K562 (cell line): ENCODE measurements at regions not wholly inside any gene's neighbourhood (a gene's known extent, or its start where the extent isn't known, plus 50 kb on each side); places are given as distances from the start of the nearest gene placed in this dataset.

Source experiments
- ATAC-seq: fragments of 200-7000 bp; cut with Tn5 transposase; 3 replicates; pipeline ENCODE4 v1.9.1; 2020; ENCODE audit warnings: moderate library complexity
- BruUV-seq: library from RNA; stranded (reverse); fragments of 400-500 nt; replicated peaks from 2 replicates; lab custom pipeline; 2021; lab: Mats Ljungman, UMichigan
- CTCF ChIA-PET: fragments of 300-600 bp; formaldehyde crosslinking; extraction: SDS; loops from one replicate; lab custom pipeline; 2021; ENCODE audit warnings: low intra/inter-chr PET ratio; lab: Yijun Ruan, JAX
- POLR2A ChIA-PET: fragments of 300-600, 350-650 bp; sonication (Branson Sonifier 250); formaldehyde crosslinking; extraction: SDS; loops from one replicate; lab custom pipeline; 2021; ENCODE audit warnings: antibody characterized with exemption, inconsistent platforms; lab: Yijun Ruan, JAX
- DNase-seq, 4 experiments: peaks; one replicate each; pipeline versions ENCODE4 v3.0.0 to v3.0.0-alpha.2; 2011 to 2018; ENCODE audit warnings: low spot score in 3 of 4, mixed read lengths in 3 of 4; ENCODE audit errors: extremely low read depth in 1 of 4
- FAIRE-seq: peaks from 2 replicates; lab custom pipeline; 2011; peaks lifted over from hg19 to GRCh38; lab: Jason Lieb, UNC
- H2AFZ ChIP-seq: 2 replicates; pipeline ENCODE4 v1.6.0; 2011; ENCODE audit warnings: low read depth, low read length, control low read depth, inconsistent platforms
- H3K27ac ChIP-seq: fragments of 200-600 bp; 3 replicates; pipeline ENCODE4 v1.8.0; 2011; ENCODE audit warnings: low read depth, mild to moderate bottlenecking, control low read depth, inconsistent platforms, low read length, moderate library complexity, mixed read lengths; ENCODE audit errors: extremely low read depth
- H3K27me3 ChIP-seq, 2 experiments: fragments of 300-600 bp in 1 of 2; 2 replicates in 1 of 2; 3 replicates in 1 of 2; pipeline versions ENCODE4 v1.6.0 to v1.8.0; 2011; ENCODE audit warnings: inconsistent platforms in 2 of 2, low read length in 2 of 2, mild to moderate bottlenecking in 1 of 2, mixed read lengths in 1 of 2, moderate library complexity in 1 of 2; ENCODE audit not compliant: control insufficient read depth in 2 of 2, insufficient read depth in 2 of 2
- H3K36me3 ChIP-seq: fragments of 300-600 bp; 3 replicates; pipeline ENCODE4 v1.8.0; 2011; ENCODE audit warnings: mild to moderate bottlenecking, low read length, inconsistent platforms; ENCODE audit not compliant: control insufficient read depth, insufficient read depth
- H3K4me1 ChIP-seq, 2 experiments: fragments of 200-600 bp in 1 of 2; replicated peaks in 1 of 2; 2 replicates in 1 of 2; 3 replicates in 1 of 2; pipeline versions ENCODE4 v1.5.1 to v1.8.0; 2011; ENCODE audit warnings: inconsistent platforms in 2 of 2, low read length in 2 of 2, mild to moderate bottlenecking in 1 of 2, mixed read lengths in 1 of 2, moderate library complexity in 1 of 2; ENCODE audit not compliant: control insufficient read depth in 2 of 2, insufficient read depth in 2 of 2
- H3K4me2 ChIP-seq: 2 replicates; pipeline ENCODE4 v1.6.1; 2011; ENCODE audit warnings: low read length, control low read depth, inconsistent platforms, mixed read lengths; ENCODE audit not compliant: insufficient read depth
- H3K4me3 ChIP-seq: fragments of 200-600 bp; sonication (generic), shearing (Covaris generic); 2 replicates; pipeline ENCODE4 v1.5.1; 2016; ENCODE audit warnings: control low read depth, inconsistent platforms
- H3K79me2 ChIP-seq: fragments of 200-600 bp; 3 replicates; pipeline ENCODE4 v1.8.0; 2011; ENCODE audit warnings: low read length, inconsistent platforms; ENCODE audit not compliant: control insufficient read depth, insufficient read depth
- H3K9ac ChIP-seq, 2 experiments: 2 replicates each; pipeline versions ENCODE4 v1.6.0 to v1.6.1; 2011; ENCODE audit warnings: low read depth in 2 of 2, low read length in 2 of 2, control low read depth in 1 of 2, inconsistent platforms in 1 of 2, mild to moderate bottlenecking in 1 of 2, mixed read lengths in 1 of 2; ENCODE audit not compliant: insufficient read depth in 1 of 2
- H3K9me1 ChIP-seq: one replicate; pipeline ENCODE4 v1.6.0; 2011; ENCODE audit warnings: inconsistent platforms, mild to moderate bottlenecking, low read length, moderate library complexity; ENCODE audit not compliant: control insufficient read depth, insufficient read depth
- H3K9me3 ChIP-seq: replicated peaks from 2 replicates; pipeline ENCODE4 v1.5.1; 2011; ENCODE audit warnings: low read depth, low read length, inconsistent platforms; ENCODE audit not compliant: control insufficient read depth, insufficient read depth
- H4K20me1 ChIP-seq: replicated peaks from 2 replicates; pipeline ENCODE4 v1.6.1; 2011; ENCODE audit warnings: low read length, inconsistent platforms, mixed read lengths; ENCODE audit not compliant: control insufficient read depth, insufficient read depth
- CHD1 ChIP-seq: fragments of 200-600 bp; sonication (generic); IDR thresholded peaks from one replicate; pipeline ENCODE4 v1.6.1; 2012; ENCODE audit warnings: mild to moderate bottlenecking, moderate library complexity, low read length, inconsistent platforms
- RAD21 ChIP-seq, 2 experiments: fragments of 250-450 bp in 1 of 2; fragments of 450-650 bp in 1 of 2; sonication (Bioruptor Pico) in 1 of 2; formaldehyde crosslinking in 1 of 2; IDR thresholded peaks in 1 of 2; conservative IDR thresholded peaks in 1 of 2; 2 replicates each; pipeline versions ENCODE4 v1.4.0 to v1.8.0; 2020 to 2022; ENCODE audit warnings: mild to moderate bottlenecking in 2 of 2, moderate library complexity in 1 of 2
- XRCC5 ChIP-seq: fragments of 200-400 bp; formaldehyde crosslinking; IDR thresholded peaks from 2 replicates; pipeline ENCODE4 v1.6.1; 2017; ENCODE audit warnings: low read depth, mild to moderate bottlenecking, low read length
- ZBTB11 ChIP-seq, 3 experiments: fragments of 200-800 bp in 1 of 3; fragments of 250-450 bp in 1 of 3; fragments of 450-650 bp in 1 of 3; sonication (Bioruptor Pico) in 1 of 3; sonication (Bioruptor generic) in 1 of 3; formaldehyde crosslinking in 1 of 3; IDR thresholded peaks; 2 replicates each; pipeline versions ENCODE4 v1.6.1 to v1.8.0; 2016 to 2022; ENCODE audit warnings: mild to moderate bottlenecking in 2 of 3, missing genetic modification characterization in 2 of 3, missing compliant biosample characterization in 1 of 3, moderate library complexity in 1 of 3
- ZNF512 ChIP-seq: IDR thresholded peaks from 2 replicates; pipeline ENCODE4 v1.6.1; 2016; ENCODE audit warnings: missing genetic modification characterization, missing compliant biosample characterization
- WGBS: fragments of 100-300 bp; shearing (Covaris generic); methylation state at CpG from one replicate; pipeline ENCODE4 v1.1.6; 2016; ENCODE audit warnings: low coverage, mixed read lengths; ENCODE audit not compliant: insufficient coverage; ENCODE audit errors: missing lambda C conversion rate; 5-methylcytosine and 5-hydroxymethylcytosine counted together
- in situ Hi-C: fragments of 300-500 bp; cut with MboI; formaldehyde crosslinking; loops from 4 replicates; pipeline ENCODE4 v1.15.0; 2018; ENCODE audit warnings: inconsistent platforms, mixed read lengths
- intact Hi-C: fragments of 100-400 bp; cut with micrococcal nuclease; formaldehyde crosslinking; loops from 2 replicates; pipeline ENCODE4 v1.14.2; 2022

DNA sequence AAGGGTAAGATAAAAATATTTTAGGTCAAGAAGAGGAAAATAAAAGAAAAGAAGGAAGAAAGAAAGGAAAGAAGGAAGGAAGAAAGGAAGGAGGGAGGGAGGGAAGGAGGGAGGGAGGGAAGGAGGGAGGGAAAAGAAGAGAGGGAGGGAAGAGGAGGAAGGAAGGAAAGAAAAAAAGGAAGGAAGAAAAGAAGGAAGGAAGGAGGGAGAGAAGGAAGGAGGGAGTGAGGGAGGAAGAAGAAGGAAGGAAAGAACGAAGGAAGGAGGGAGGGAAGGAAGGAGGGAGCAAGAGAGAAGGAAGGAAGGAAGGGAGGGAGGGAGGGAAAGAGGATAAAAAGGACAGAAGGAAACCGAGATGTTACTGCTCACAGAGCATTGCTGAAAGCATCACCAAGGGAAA lies 209.5 kb upstream of the PITRM1 start:
- POLR2A ChIA-PET: no interaction called here
- intact Hi-C loops: no loop called here
- no peaks in the 10 kb centered on the region for H4K20me1 ChIP-seq
- H3K9me1 ChIP-seq: no peaks in the 10 kb centered on the region
- H3K9ac ChIP-seq: no peak overlapping the region
- no peaks in the 10 kb centered on the region for H3K79me2 ChIP-seq
- no TSS peak for BruUV-seq
- 0% methylated on average over 1 of the region's 2 CpGs for WGBS
- H3K4me2 ChIP-seq: no peak overlapping the region
- H3K27me3 ChIP-seq: peaks cover 0 to 8% of the 10 kb centered on the region in 2 experiments; a peak in 2 of 5 replicates
- no peak overlapping the region for H3K27ac ChIP-seq
- H3K4me1 ChIP-seq: no peaks in the 10 kb centered on the region
- FAIRE-seq (no peak), ATAC-seq (no peak), DNase-seq (no peak)
- H3K9me3 ChIP-seq: peaks cover 8% of the 10 kb centered on the region; the same call in 1 of the 2 replicates
- no peak overlapping the region for H2AFZ ChIP-seq
- CTCF ChIA-PET: no interaction called here
- no peaks in the 10 kb centered on the region for H3K36me3 ChIP-seq
- in situ Hi-C loops: no loop called here
- no peak overlapping the region for H3K4me3 ChIP-seq
- TF ChIP-seq CHD1: no peak
- TF ChIP-seq RAD21 (CRISPR knock-in tag; conservative IDR thresholded peaks at IDR 0.05 in 1 of 2, IDR thresholded peaks at IDR 0.05 in 1 of 2): no peak
- peak; percentile 75 for TF ChIP-seq ZNF512 (tag)
- TF ChIP-seq XRCC5: no peak
- no peak for TF ChIP-seq ZBTB11 (CRISPR knock-in tag; IDR thresholded peaks at IDR 0.05)
